ENCODE measurements at regions not wholly inside any gene's neighbourhood (a gene's known extent, or its start where the extent isn't known, plus 50 kb on each side); places are given as distances from the start of the nearest gene placed in this dataset.

DNA sequence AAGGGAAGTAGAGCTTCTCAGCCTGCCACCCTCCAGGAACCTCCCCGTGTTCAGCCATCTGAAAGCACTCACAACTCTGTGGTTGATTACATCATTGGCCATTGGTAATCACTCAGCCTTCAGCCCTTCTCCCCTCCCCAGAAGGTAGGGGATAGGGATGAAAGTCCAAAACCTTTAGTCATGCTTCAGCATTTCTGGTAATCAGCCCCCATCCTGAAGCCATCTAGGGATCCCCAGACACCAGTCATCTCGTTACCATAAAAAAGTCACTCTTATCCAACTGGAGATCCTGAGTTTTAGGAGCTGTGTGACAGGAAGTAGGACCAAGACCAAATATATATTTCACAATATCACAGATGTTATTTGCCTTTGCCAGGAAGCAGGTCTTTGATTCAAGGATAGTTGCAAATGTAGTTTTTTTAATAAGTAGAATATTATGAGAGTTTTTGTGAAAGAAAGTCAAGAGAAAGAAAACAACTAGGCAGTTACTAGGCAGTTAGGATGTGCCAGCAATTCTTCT lies 364.6 kb upstream of the NOCT start:
- TF ChIP-seq, protein P1, sequence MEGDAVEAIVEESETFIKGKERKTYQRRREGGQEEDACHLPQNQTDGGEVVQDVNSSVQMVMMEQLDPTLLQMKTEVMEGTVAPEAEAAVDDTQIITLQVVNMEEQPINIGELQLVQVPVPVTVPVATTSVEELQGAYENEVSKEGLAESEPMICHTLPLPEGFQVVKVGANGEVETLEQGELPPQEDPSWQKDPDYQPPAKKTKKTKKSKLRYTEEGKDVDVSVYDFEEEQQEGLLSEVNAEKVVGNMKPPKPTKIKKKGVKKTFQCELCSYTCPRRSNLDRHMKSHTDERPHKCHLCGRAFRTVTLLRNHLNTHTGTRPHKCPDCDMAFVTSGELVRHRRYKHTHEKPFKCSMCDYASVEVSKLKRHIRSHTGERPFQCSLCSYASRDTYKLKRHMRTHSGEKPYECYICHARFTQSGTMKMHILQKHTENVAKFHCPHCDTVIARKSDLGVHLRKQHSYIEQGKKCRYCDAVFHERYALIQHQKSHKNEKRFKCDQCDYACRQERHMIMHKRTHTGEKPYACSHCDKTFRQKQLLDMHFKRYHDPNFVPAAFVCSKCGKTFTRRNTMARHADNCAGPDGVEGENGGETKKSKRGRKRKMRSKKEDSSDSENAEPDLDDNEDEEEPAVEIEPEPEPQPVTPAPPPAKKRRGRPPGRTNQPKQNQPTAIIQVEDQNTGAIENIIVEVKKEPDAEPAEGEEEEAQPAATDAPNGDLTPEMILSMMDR (IDR thresholded peaks at IDR 0.05): no peak
- TF ChIP-seq POLR2A (IDR thresholded peaks at IDR 0.05): no peak

Measured in esophagus squamous epithelium (tissue), 4 donors.